DOHH2 (cell line): ENCODE measurements at regions not wholly inside any gene's neighbourhood (a gene's known extent, or its start where the extent isn't known, plus 50 kb on each side); places are given as distances from the start of the nearest gene placed in this dataset.

ENCODE experiments used
- EZH2phosphoT487 ChIP-seq: fragments of 200-600 bp; sonication (generic); IDR thresholded peaks from 2 replicates; pipeline ENCODE4 v1.6.1; 2017; ENCODE audit warnings: borderline replicate concordance, mild to moderate bottlenecking, antibody characterized with exemption, low read length, moderate library complexity, mixed read lengths
- TF ChIP-seq, protein P1 (sequence below): fragments of 200-600 bp; sonication (generic); IDR thresholded peaks from one replicate; pipeline ENCODE4 v1.5.1; 2014; ENCODE audit warnings: antibody characterized with exemption, mild to moderate bottlenecking, low read depth, low read length; ENCODE audit not compliant: poor library complexity, severe bottlenecking

DNA sequence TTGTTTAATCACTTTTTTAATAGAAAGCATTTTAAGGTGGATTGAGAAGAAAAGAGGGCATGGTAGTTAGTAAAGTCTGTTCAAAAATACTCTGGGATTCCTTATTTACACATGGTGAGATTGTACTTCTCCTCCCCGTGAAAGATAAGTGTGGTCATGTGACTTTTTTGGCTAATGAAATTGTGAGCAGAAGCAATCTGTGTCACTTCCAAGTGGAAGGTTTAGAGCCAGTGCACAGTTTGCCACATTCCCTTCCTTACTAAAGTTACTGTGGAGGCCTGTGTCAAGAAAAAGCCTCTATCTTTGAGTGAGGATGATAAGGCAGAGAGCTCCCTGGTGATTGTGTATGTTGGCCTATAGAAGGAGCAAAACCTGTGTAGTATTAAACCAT lies 471.3 kb downstream of the OMA1 start:
- TF ChIP-seq, protein P1, sequence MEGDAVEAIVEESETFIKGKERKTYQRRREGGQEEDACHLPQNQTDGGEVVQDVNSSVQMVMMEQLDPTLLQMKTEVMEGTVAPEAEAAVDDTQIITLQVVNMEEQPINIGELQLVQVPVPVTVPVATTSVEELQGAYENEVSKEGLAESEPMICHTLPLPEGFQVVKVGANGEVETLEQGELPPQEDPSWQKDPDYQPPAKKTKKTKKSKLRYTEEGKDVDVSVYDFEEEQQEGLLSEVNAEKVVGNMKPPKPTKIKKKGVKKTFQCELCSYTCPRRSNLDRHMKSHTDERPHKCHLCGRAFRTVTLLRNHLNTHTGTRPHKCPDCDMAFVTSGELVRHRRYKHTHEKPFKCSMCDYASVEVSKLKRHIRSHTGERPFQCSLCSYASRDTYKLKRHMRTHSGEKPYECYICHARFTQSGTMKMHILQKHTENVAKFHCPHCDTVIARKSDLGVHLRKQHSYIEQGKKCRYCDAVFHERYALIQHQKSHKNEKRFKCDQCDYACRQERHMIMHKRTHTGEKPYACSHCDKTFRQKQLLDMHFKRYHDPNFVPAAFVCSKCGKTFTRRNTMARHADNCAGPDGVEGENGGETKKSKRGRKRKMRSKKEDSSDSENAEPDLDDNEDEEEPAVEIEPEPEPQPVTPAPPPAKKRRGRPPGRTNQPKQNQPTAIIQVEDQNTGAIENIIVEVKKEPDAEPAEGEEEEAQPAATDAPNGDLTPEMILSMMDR, result no peak
- no peak for TF ChIP-seq EZH2phosphoT487
